WTC11 (cell line): ENCODE measurements at regions not wholly inside any gene's neighbourhood (a gene's known extent, or its start where the extent isn't known, plus 50 kb on each side); places are given as distances from the start of the nearest gene placed in this dataset.

ENCODE experiments used
- ATAC-seq: fragments of 200-7000 bp; cut with Tn5 transposase; 2 replicates; pipeline ENCODE4 v1.10.0; 2021; ENCODE audit warnings: mild to moderate bottlenecking, moderate library complexity
- CTCF ChIA-PET: fragments of 300-600 bp; sonication (Branson Sonifier 250); formaldehyde crosslinking; loops from one replicate; lab custom pipeline; 2021; ENCODE audit warnings: antibody characterized with exemption; lab: Charles Lee
- POLR2A ChIA-PET: fragments of 350-600 bp; sonication (Branson Sonifier 250); formaldehyde crosslinking; loops from one replicate; lab custom pipeline; 2021; ENCODE audit warnings: antibody characterized with exemption; lab: Charles Lee
- DNase-seq: peaks from one replicate; pipeline ENCODE4 v3.0.0; 2021; ENCODE audit warnings: low spot score
- H3K27ac Mint-ChIP-seq: 2 replicates; pipeline ENCODE4 v1.8.0; 2021; ENCODE audit warnings: mixed read lengths
- H3K27me3 Mint-ChIP-seq: 2 replicates; pipeline ENCODE4 v1.8.0; 2021; ENCODE audit warnings: low read depth, mild to moderate bottlenecking, moderate library complexity, mixed read lengths
- H3K36me3 Mint-ChIP-seq: 2 replicates; pipeline ENCODE4 v1.8.0; 2021; ENCODE audit warnings: mixed read lengths
- H3K4me1 Mint-ChIP-seq: 2 replicates; pipeline ENCODE4 v1.8.0; 2022; ENCODE audit warnings: mixed read lengths
- H3K4me3 Mint-ChIP-seq: 2 replicates; pipeline ENCODE4 v1.8.0; 2021; ENCODE audit warnings: mild to moderate bottlenecking, moderate library complexity, mixed read lengths
- H3K9me3 Mint-ChIP-seq: 2 replicates; pipeline ENCODE4 v1.8.0; 2021; ENCODE audit warnings: mixed read lengths
- ATF3 ChIP-seq: sonication (generic); formaldehyde crosslinking; conservative IDR thresholded peaks from 2 replicates; pipeline ENCODE4 v1.8.1; 2022; ENCODE audit warnings: mild to moderate bottlenecking, missing genetic modification reagents
- CBFB ChIP-seq: sonication (generic); formaldehyde crosslinking; IDR thresholded peaks from 2 replicates; pipeline ENCODE4 v1.8.1; 2022; ENCODE audit warnings: mild to moderate bottlenecking, low read depth, missing genetic modification reagents
- E2F4 ChIP-seq: sonication (generic); formaldehyde crosslinking; IDR thresholded peaks from 2 replicates; pipeline ENCODE4 v1.8.1; 2022; ENCODE audit warnings: low read depth, mild to moderate bottlenecking, moderate library complexity, missing genetic modification reagents, borderline replicate concordance
- E2F5 ChIP-seq: sonication (generic); formaldehyde crosslinking; IDR thresholded peaks from 2 replicates; pipeline ENCODE4 v1.8.1; 2022; ENCODE audit warnings: mild to moderate bottlenecking, moderate library complexity, missing genetic modification reagents
- EMX1 ChIP-seq: fragments of 250-450 bp; sonication (Bioruptor Pico); IDR thresholded peaks from 2 replicates; pipeline ENCODE4 v1.8.0; 2021; ENCODE audit warnings: mild to moderate bottlenecking
- ERG ChIP-seq: fragments of 250-450 bp; sonication (Bioruptor Pico); IDR thresholded peaks from 2 replicates; pipeline ENCODE4 v1.8.0; 2021; ENCODE audit warnings: mild to moderate bottlenecking
- GABPB1 ChIP-seq: sonication (generic); formaldehyde crosslinking; IDR thresholded peaks from 2 replicates; pipeline ENCODE4 v1.8.1; 2023; ENCODE audit warnings: mild to moderate bottlenecking, missing genetic modification reagents
- MXD4 ChIP-seq: fragments of 250-450 bp; sonication (Bioruptor Pico); IDR thresholded peaks from 2 replicates; pipeline ENCODE4 v1.8.0; 2021; ENCODE audit warnings: mild to moderate bottlenecking, moderate library complexity, borderline replicate concordance
- PRDM15 ChIP-seq: sonication (generic); formaldehyde crosslinking; IDR thresholded peaks from 2 replicates; pipeline ENCODE4 v1.8.0; 2022; ENCODE audit warnings: missing genetic modification reagents
- SMAD3 ChIP-seq: sonication (generic); formaldehyde crosslinking; IDR thresholded peaks from 2 replicates; pipeline ENCODE4 v1.8.0; 2022; ENCODE audit warnings: missing genetic modification reagents, mild to moderate bottlenecking, borderline replicate concordance
- TCF7 ChIP-seq: sonication (generic); formaldehyde crosslinking; IDR thresholded peaks from 2 replicates; pipeline ENCODE4 v1.8.0; 2022; ENCODE audit warnings: mild to moderate bottlenecking, low read depth, missing genetic modification reagents, moderate library complexity
- ZMAT4 ChIP-seq: fragments of 250-450 bp; sonication (Bioruptor Pico); IDR thresholded peaks from 2 replicates; pipeline ENCODE4 v1.9.0; 2021; ENCODE audit warnings: mild to moderate bottlenecking
- ZNF121 ChIP-seq: sonication (generic); formaldehyde crosslinking; IDR thresholded peaks from 2 replicates; pipeline ENCODE4 v1.8.0; 2023; ENCODE audit warnings: missing genetic modification reagents
- ZNF425 ChIP-seq: fragments of 250-450 bp; sonication (Bioruptor Pico); conservative IDR thresholded peaks from 2 replicates; pipeline ENCODE4 v1.9.0; 2021; ENCODE audit warnings: mild to moderate bottlenecking
- ZNF671 ChIP-seq: fragments of 250-450 bp; sonication (Bioruptor Pico); IDR thresholded peaks from 2 replicates; pipeline ENCODE4 v1.8.0; 2021; ENCODE audit warnings: mild to moderate bottlenecking

- no peak for TF ChIP-seq ZNF425
- TF ChIP-seq, all 79 proteins: peak for 0
These were observed 152.0 kb upstream of the STX18 start (continued) for GRCh38 chr4:4693755-4694295.

GRCh38 chr4:4693258-4693657, 151.4 kb upstream of the STX18 start:
- peaks cover 3% of the 10 kb centered on the region; the same call in 1 of the 2 replicates for H3K27me3 Mint-ChIP-seq
- H3K4me1 Mint-ChIP-seq: peaks cover 18% of the 10 kb centered on the region
- no peak overlapping the region for H3K27ac Mint-ChIP-seq
- no peak overlapping the region for H3K4me3 Mint-ChIP-seq
- DNase-seq (no peak), ATAC-seq (no peak)
- H3K36me3 Mint-ChIP-seq: peaks cover 14% of the 10 kb centered on the region
- ChIA-PET POLR2A (interaction anchor here (0.6 kb wide), 1 partner anchor 166 kb away, joined by 5 read pairs; the partner anchor contains the start of gene MSX1), CTCF (interaction anchor here (0.6 to 3.7 kb wide), 7 partner anchors 8 to 179 kb away, joined by 4 to 17 read pairs (median 4); no protein-coding TSS in a partner anchor)
- TF ChIP-seq ERG (CRISPR knock-in tag): no peak
- 0 out of 2 replicates have a peak, but pooled peaks have one; percentile 41 for TF ChIP-seq GABPB1 (CRISPR knock-in tag)
- H3K9me3 Mint-ChIP-seq: no peaks in the 10 kb centered on the region

GRCh38 chr4:4690854-4691253, 149.0 kb upstream of the STX18 start:
- Mint-ChIP-seq H3K36me3 (peaks cover 14% of the 10 kb centered on the region), H3K27ac (no peak overlapping the region), H3K27me3 (no peaks in the 10 kb centered on the region; the same call in 1 of the 2 replicates), H3K9me3 (no peaks in the 10 kb centered on the region), H3K4me3 (no peak overlapping the region), H3K4me1 (peaks cover 20% of the 10 kb centered on the region)
- ChIA-PET CTCF (interaction anchor here (1.0 to 1.3 kb wide), 2 partner anchors 71 to 177 kb away, joined by 3 read pairs; no protein-coding TSS in a partner anchor), POLR2A (no interaction called here)
- no peak for TF ChIP-seq TCF7 (CRISPR knock-in tag)
- TF ChIP-seq MXD4 (CRISPR knock-in tag): no peak
- TF ChIP-seq ATF3 (CRISPR knock-in tag): no peak
- TF ChIP-seq EMX1 (CRISPR knock-in tag): no peak
- TF ChIP-seq ZMAT4 (CRISPR knock-in tag): no peak
- TF ChIP-seq E2F5 (CRISPR knock-in tag): no peak
- ATAC-seq (no peak), DNase-seq (no peak)

GRCh38 chr4:4689694-4690440, 148.0 kb upstream of the STX18 start:
- Mint-ChIP-seq H3K36me3 (peaks cover 11% of the 10 kb centered on the region), H3K27ac (no peak overlapping the region), H3K9me3 (no peaks in the 10 kb centered on the region), H3K4me1 (peaks cover 29% of the 10 kb centered on the region), H3K27me3 (no peaks in the 10 kb centered on the region), H3K4me3 (no peak overlapping the region)
- CTCF ChIA-PET: no interaction called here
- ATAC-seq (no peak), DNase-seq (no peak)
- POLR2A ChIA-PET: no interaction called here
- TF ChIP-seq PRDM15: no peak
- TF ChIP-seq E2F4 (CRISPR knock-in tag): no peak
- TF ChIP-seq CBFB: no peak
- TF ChIP-seq SMAD3 (CRISPR knock-in tag): no peak
- no peak for TF ChIP-seq ZNF671 (CRISPR knock-in tag)
- no peak for TF ChIP-seq ZNF121 (CRISPR knock-in tag)
- no peak for TF ChIP-seq ATF3 (CRISPR knock-in tag)
